SIG-M5 (cell line): ENCODE measurements at regions not wholly inside any gene's neighbourhood (a gene's known extent, or its start where the extent isn't known, plus 50 kb on each side); places are given as distances from the start of the nearest gene placed in this dataset.

Experiments
- DNase-seq: peaks from one replicate; lab custom pipeline; 2025; lab: John Stamatoyannopoulos, UW

- no peak for DNase-seq
These were observed 1080.5 kb downstream of the IGSF11 start for GRCh38 chr3:117954131-117954530.

- no peak for DNase-seq
These were observed 1079.5 kb downstream of the IGSF11 start for GRCh38 chr3:117955196-117955595.

GRCh38 chr3:117958027-117958426 is 1076.6 kb downstream of the IGSF11 start:
- DNase-seq: no peak

- DNase-seq: no peak
These were observed 1071.9 kb downstream of the IGSF11 start for GRCh38 chr3:117962750-117963149.

- DNase-seq: no peak
These were observed 1070.8 kb downstream of the IGSF11 start for GRCh38 chr3:117963858-117964257.

- no peak for DNase-seq
These were observed 1069.8 kb downstream of the IGSF11 start for GRCh38 chr3:117964814-117965213.

- no peak for DNase-seq
These were observed 1057.0 kb downstream of the IGSF11 start for GRCh38 chr3:117977504-117978228.

GRCh38 chr3:117979466-117979865 is 1055.2 kb downstream of the IGSF11 start:
- no peak for DNase-seq

GRCh38 chr3:117987256-117987655 is 1047.4 kb downstream of the IGSF11 start:
- no peak for DNase-seq

GRCh38 chr3:117989982-117990381 is 1044.7 kb downstream of the IGSF11 start:
- DNase-seq: no peak

GRCh38 chr3:117990627-117991026 is 1044.0 kb downstream of the IGSF11 start:
- DNase-seq: no peak

- no peak for DNase-seq
These were observed 1038.7 kb downstream of the IGSF11 start for GRCh38 chr3:117995842-117996437.

GRCh38 chr3:117997201-117998049 is 1037.2 kb downstream of the IGSF11 start:
- DNase-seq: no peak

- DNase-seq: no peak
These were observed 1036.6 kb downstream of the IGSF11 start for GRCh38 chr3:117998071-117998470.

GRCh38 chr3:118000219-118000618 is 1034.4 kb downstream of the IGSF11 start:
- DNase-seq: no peak

- no peak for DNase-seq
These were observed 1033.3 kb downstream of the IGSF11 start for GRCh38 chr3:118001380-118001779.

GRCh38 chr3:118011910-118012309 is 1022.7 kb downstream of the IGSF11 start:
- no peak for DNase-seq

GRCh38 chr3:118029049-118029448 is 1005.6 kb downstream of the IGSF11 start:
- no peak for DNase-seq

GRCh38 chr3:118036215-118036614 is 998.4 kb downstream of the IGSF11 start:
- DNase-seq: no peak

- DNase-seq: no peak
These were observed 979.3 kb downstream of the IGSF11 start for GRCh38 chr3:118055381-118055780.

- no peak for DNase-seq
These were observed 977.6 kb downstream of the IGSF11 start for GRCh38 chr3:118057086-118057485.

- no peak for DNase-seq
These were observed 975.5 kb downstream of the IGSF11 start for GRCh38 chr3:118059096-118059495.

- no peak for DNase-seq
These were observed 967.2 kb downstream of the IGSF11 start for GRCh38 chr3:118067439-118067838.
